Heart left ventricle (tissue), 16 donors: ENCODE measurements at regions not wholly inside any gene's neighbourhood (a gene's known extent, or its start where the extent isn't known, plus 50 kb on each side); places are given as distances from the start of the nearest gene placed in this dataset.

Source experiments
- ATAC-seq, 4 donors: fragments of 200-7000 bp; cut with Tn5 transposase; one replicate each; pipeline ENCODE4 v1.9.1; 2020 to 2022; ENCODE audit warnings: moderate library complexity in 4 of 4, mild to moderate bottlenecking in 3 of 4, moderate number of reproducible peaks in 1 of 4
- DNase-seq, 5 donors: peaks; one replicate each; pipeline ENCODE4 v3.0.0-alpha.2; 2020
- H3K27ac ChIP-seq, 12 donors: fragments of 200-600 bp; sonication (generic) in 4 of 12; one replicate each; pipeline versions ENCODE4 v1.5.0 to v1.8.0; 2016 to 2022; ENCODE audit warnings: mild to moderate bottlenecking in 2 of 12
- H3K27me3 ChIP-seq, 9 donors: fragments of 200-600 bp; sonication (generic) in 2 of 9; one replicate each; pipeline versions ENCODE4 v1.5.1 to v1.8.0; 2016 to 2022; ENCODE audit warnings: mild to moderate bottlenecking in 3 of 9
- H3K36me3 ChIP-seq, 9 donors: fragments of 200-600 bp; sonication (generic) in 2 of 9; one replicate each; pipeline versions ENCODE4 v1.5.0 to v1.8.0; 2018 to 2022; ENCODE audit warnings: mild to moderate bottlenecking in 2 of 9
- H3K4me1 ChIP-seq, 12 donors: fragments of 200-600 bp; sonication (generic) in 4 of 12; one replicate each; pipeline versions ENCODE4 v1.5.0 to v1.8.0; 2016 to 2022; ENCODE audit warnings: mild to moderate bottlenecking in 3 of 12
- H3K4me3 ChIP-seq, 12 donors: fragments of 200-600 bp; sonication (generic) in 4 of 12; one replicate each; pipeline versions ENCODE4 v1.5.0 to v1.8.0; 2017 to 2022; ENCODE audit warnings: mild to moderate bottlenecking in 9 of 12, moderate library complexity in 4 of 12
- H3K9me3 ChIP-seq, 12 donors: fragments of 200-600 bp; sonication (generic) in 4 of 12; one replicate each; pipeline versions ENCODE4 v1.5.0 to v1.8.0; 2016 to 2022; ENCODE audit warnings: mild to moderate bottlenecking in 1 of 12
- CTCF ChIP-seq, 12 donors: fragments of 200-600 bp; sonication (generic) in 4 of 12; IDR thresholded peaks; one replicate each; pipeline versions ENCODE4 v1.5.0 to v1.8.0; 2018 to 2022; ENCODE audit warnings: antibody characterized with exemption in 12 of 12, mild to moderate bottlenecking in 5 of 12
- POLR2A ChIP-seq, 2 donors: fragments of 450-650 bp; IDR thresholded peaks; one replicate each; pipeline ENCODE4 v1.6.1; 2017; ENCODE audit warnings: antibody characterized with exemption in 2 of 2, mild to moderate bottlenecking in 2 of 2, moderate library complexity in 2 of 2
- WGBS, 4 donors: extraction: QIAGEN DNeasy Blood & Tissue Kit in 2 of 4; methylation state at CpG; one replicate each; pipeline versions ENCODE4 v1.1.5 to v1.1.7; 2013 to 2018; 5-methylcytosine and 5-hydroxymethylcytosine counted together
- intact Hi-C, 10 donors: fragments of 100-400 bp; cut with DNase I; formaldehyde crosslinking; loops; one replicate each; pipeline versions ENCODE4 v1.11.1 to v1.14.2; 2022
- donor health status: ischemic (EF 13 %, LVEDD 7.1; RV severe dilation, severe dysfunction).
- donor health status: healthy with polysubstance abuse.
- donor health status: DM: no; HTN: yes; CAD: no.
- donor health status: DM: no; HTN: no; CAD: no.
- donor health status: ischemic (EF 25% LVEDD 6.9; RV normal size, moderate dysfunction).
- donor health status: ischemic (EF 25% LVEDD 5.7; RV mildly dilated, moderate dysfunction).
- donor health status: healthy.
- donor health status: DM: yes; HTN: yes; CAD: no.
- donor health status: ischemic (EF 35%, LVEDD 5.7; RV mildly dilated, moderate dysfunction).
- donor health status: nonischemic (EF 11% LVEDD 7.7; RV severe dilation, severe dysfunction).
- donor health status: DM: yes; HTN: yes; CAD: no.
- donor health status: PGD.
- donor health status: ischemic (EF 29% LVEDD 5.4; RV normal size, mild dysfunction).
- donor health status: nonischemic (EF 23%, LVEDD 6.1; RV moderate dilation, normal function).

DNA sequence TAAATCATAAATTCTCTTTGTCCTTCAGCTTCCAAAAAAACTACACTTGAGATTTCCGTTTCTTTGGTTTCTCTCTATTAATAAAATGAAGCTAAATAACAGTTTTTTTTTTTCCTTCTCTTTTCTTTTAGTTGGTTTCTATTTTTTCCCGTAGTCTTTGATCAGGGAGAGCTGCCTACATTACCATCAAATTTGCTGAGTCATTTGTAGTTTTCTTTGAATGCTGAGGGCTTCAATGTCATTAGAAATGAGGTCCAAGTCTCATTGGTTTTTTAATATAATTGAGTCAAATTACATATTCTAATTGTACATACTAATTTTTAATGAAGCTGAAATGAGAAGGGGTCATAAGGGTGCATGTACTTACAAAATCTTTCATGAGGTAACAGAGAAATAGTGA lies 550.2 kb downstream of the GBA3 start:
- DNase-seq (no peak), ATAC-seq (no peak)
- intact Hi-C loops = no loop called here
- H3K36me3 ChIP-seq = no peaks in the 10 kb centered on the region
- TF ChIP-seq POLR2A (IDR thresholded peaks at IDR 0.05) (no peak), CTCF (IDR thresholded peaks at IDR 0.05) (no peak)
- H3K4me3 ChIP-seq = no peak overlapping the region
- 72 to 83% (median 77%) methylated on average over 2 of the region's 2 CpGs for WGBS, 4 donors
- H3K9me3 ChIP-seq = no peaks in the 10 kb centered on the region
- H3K4me1 ChIP-seq = peaks cover 0 to 4% (median 0%) of the 10 kb centered on the region in 12 donors
- H3K27me3 ChIP-seq = no peaks in the 10 kb centered on the region
- no peak overlapping the region for H3K27ac ChIP-seq

- TF ChIP-seq CTCF (IDR thresholded peaks at IDR 0.05) = no peak
- no peak for TF ChIP-seq POLR2A (IDR thresholded peaks at IDR 0.05)
- Histone ChIP-seq H3K36me3 (no peaks in the 10 kb centered on the region), H3K4me1 (peaks cover 0 to 12% (median 0%) of the 10 kb centered on the region in 12 donors), H3K9me3 (no peaks in the 10 kb centered on the region), H3K27ac (no peak overlapping the region), H3K4me3 (no peak overlapping the region), H3K27me3 (no peaks in the 10 kb centered on the region)
- intact Hi-C loops = no loop called here
- no peak for DNase-seq
- ATAC-seq = no peak
- 78 to 93% (median 88%) methylated on average over 5 of the region's 5 CpGs for WGBS, 4 donors
Measured at GRCh38 chr4:23241408-23241807, 548.7 kb downstream of the GBA3 start.

- Histone ChIP-seq H3K4me1 (peaks cover 0 to 15% (median 4%) of the 10 kb centered on the region in 12 donors), H3K36me3 (no peaks in the 10 kb centered on the region), H3K27ac (no peak overlapping the region), H3K4me3 (no peak overlapping the region), H3K27me3 (no peaks in the 10 kb centered on the region), H3K9me3 (no peaks in the 10 kb centered on the region)
- 62 to 71% (median 65%) methylated on average over 2 of the region's 2 CpGs for WGBS, 4 donors
- DNase-seq (no peak), ATAC-seq (no peak)
- TF ChIP-seq POLR2A (IDR thresholded peaks at IDR 0.05) = no peak
- no peak for TF ChIP-seq CTCF (IDR thresholded peaks at IDR 0.05)
- intact Hi-C loops = no loop called here
Measured at GRCh38 chr4:23238848-23239247, 546.1 kb downstream of the GBA3 start.

DNA sequence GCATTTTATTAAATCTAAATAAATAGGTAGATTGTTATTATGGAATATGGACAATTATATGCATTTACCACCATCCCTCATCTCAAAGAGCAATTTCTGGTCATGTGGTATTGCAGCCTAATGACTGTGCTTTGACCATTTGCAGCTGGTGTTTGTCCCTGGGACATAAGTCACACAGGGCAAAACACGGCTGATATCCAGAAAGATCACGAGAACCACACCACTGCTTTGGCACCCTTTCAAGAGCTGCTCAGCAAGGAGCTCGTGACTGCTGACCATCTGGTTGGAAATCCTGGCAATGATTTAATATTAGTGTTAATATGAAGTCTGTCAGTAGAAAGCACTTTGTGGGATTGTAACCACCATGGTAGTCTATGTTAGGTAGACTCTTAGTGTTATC lies 545.0 kb downstream of the GBA3 start:
- Histone ChIP-seq H3K4me1 (peaks cover 0 to 15% (median 4%) of the 10 kb centered on the region in 12 donors), H3K36me3 (no peaks in the 10 kb centered on the region), H3K27ac (no peak overlapping the region), H3K27me3 (no peaks in the 10 kb centered on the region), H3K4me3 (no peak overlapping the region), H3K9me3 (no peaks in the 10 kb centered on the region)
- DNase-seq (peak in 3 of 5 donors; percentile 19 to 52 (median 33)), ATAC-seq (peak in 3 of 4 donors; percentile 15 to 48 (median 39))
- intact Hi-C loops = no loop called here
- WGBS, 4 donors = 15 to 22% (median 18%) methylated on average over 3 of the region's 3 CpGs
- TF ChIP-seq CTCF (IDR thresholded peaks at IDR 0.05) (no peak), POLR2A (IDR thresholded peaks at IDR 0.05) (no peak)
